HL-60 (cell line): ENCODE measurements at regions not wholly inside any gene's neighbourhood (a gene's known extent, or its start where the extent isn't known, plus 50 kb on each side); places are given as distances from the start of the nearest gene placed in this dataset.

ENCODE experiments used
- DNase-seq, 2 experiments: peaks; one replicate each; pipeline ENCODE4 v3.0.0-alpha.2; 2010 to 2020; ENCODE audit warnings: low read depth in 1 of 2, low spot score in 1 of 2
- H3K27ac ChIP-seq: fragments of 250-450 bp; sonication (Bioruptor Pico); replicated peaks from 2 replicates; pipeline ENCODE4 v1.5.1; 2020; ENCODE audit warnings: mild to moderate bottlenecking, moderate library complexity
- H3K27me3 ChIP-seq: fragments of 250-450 bp; sonication (Bioruptor Pico); 2 replicates; pipeline ENCODE4 v1.5.1; 2021; ENCODE audit warnings: mild to moderate bottlenecking, moderate library complexity; ENCODE audit not compliant: insufficient read depth, poor library complexity, severe bottlenecking
- H3K4me3 ChIP-seq: replicated peaks from 2 replicates; pipeline ENCODE4 v1.5.1; 2011; ENCODE audit warnings: mild to moderate bottlenecking, control low read depth, low read length; ENCODE audit not compliant: insufficient read depth
- GABPA ChIP-seq: IDR thresholded peaks from 2 replicates; pipeline ENCODE4 v1.6.1; 2012; ENCODE audit warnings: low read depth
- POLR2AphosphoS5 ChIP-seq: IDR thresholded peaks from 2 replicates; pipeline ENCODE4 v1.6.1; 2012; ENCODE audit warnings: low read depth
- REST ChIP-seq: IDR thresholded peaks from 2 replicates; pipeline ENCODE4 v1.6.1; 2012; ENCODE audit warnings: low read depth; ENCODE audit not compliant: insufficient replicate concordance
- SPI1 ChIP-seq: IDR thresholded peaks from 2 replicates; pipeline ENCODE4 v1.6.1; 2012; ENCODE audit warnings: low read depth, mild to moderate bottlenecking, borderline replicate concordance
- TF ChIP-seq, protein P1 (sequence below): IDR thresholded peaks from one replicate; pipeline ENCODE4 v1.5.1; 2011; ENCODE audit warnings: low read length, control low read depth, inconsistent platforms; ENCODE audit not compliant: insufficient read depth

- DNase-seq, result peak; percentile 56 to 82
- Histone ChIP-seq H3K27ac (no peak overlapping the region), H3K4me3 (no peak overlapping the region), H3K27me3 (peaks cover 2% of the 10 kb centered on the region)
- TF ChIP-seq GABPA (no peak), REST (no peak), SPI1 (no peak), POLR2AphosphoS5 (no peak)
- TF ChIP-seq, protein P1, sequence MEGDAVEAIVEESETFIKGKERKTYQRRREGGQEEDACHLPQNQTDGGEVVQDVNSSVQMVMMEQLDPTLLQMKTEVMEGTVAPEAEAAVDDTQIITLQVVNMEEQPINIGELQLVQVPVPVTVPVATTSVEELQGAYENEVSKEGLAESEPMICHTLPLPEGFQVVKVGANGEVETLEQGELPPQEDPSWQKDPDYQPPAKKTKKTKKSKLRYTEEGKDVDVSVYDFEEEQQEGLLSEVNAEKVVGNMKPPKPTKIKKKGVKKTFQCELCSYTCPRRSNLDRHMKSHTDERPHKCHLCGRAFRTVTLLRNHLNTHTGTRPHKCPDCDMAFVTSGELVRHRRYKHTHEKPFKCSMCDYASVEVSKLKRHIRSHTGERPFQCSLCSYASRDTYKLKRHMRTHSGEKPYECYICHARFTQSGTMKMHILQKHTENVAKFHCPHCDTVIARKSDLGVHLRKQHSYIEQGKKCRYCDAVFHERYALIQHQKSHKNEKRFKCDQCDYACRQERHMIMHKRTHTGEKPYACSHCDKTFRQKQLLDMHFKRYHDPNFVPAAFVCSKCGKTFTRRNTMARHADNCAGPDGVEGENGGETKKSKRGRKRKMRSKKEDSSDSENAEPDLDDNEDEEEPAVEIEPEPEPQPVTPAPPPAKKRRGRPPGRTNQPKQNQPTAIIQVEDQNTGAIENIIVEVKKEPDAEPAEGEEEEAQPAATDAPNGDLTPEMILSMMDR, result no peak
Measured at GRCh38 chr22:27150544-27150941, 493.2 kb downstream of the MIAT start.

GRCh38 chr22:27151407-27151806 is 494.0 kb downstream of the MIAT start:
- no peak overlapping the region for H3K27ac ChIP-seq
- H3K4me3 ChIP-seq, result no peak overlapping the region
- DNase-seq, result no peak

DNA sequence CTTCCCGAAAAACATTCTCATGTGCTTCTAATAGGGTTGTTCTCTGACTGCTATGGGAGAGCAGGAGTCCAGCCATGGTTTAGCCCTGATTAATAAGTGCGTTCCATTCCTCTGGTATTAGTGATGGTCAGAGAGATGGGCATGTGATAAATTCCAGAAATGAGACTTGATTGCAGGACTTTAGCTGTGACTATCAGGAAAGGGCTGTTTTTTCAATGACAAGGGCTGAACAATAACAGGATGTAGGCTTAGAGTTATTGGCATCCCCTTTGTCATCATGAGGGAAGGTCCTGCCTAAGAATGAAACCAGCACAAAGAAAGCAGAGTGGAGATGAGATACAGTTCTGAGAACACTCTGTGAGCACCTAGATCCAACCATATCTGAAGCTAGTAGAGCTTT is 494.6 kb downstream of the MIAT start:
- peaks cover 2% of the 10 kb centered on the region for H3K27me3 ChIP-seq
- TF ChIP-seq SPI1 (no peak), REST (no peak), POLR2AphosphoS5 (no peak), GABPA (no peak)
- TF ChIP-seq, protein P1, result no peak

More at GRCh38 chr22:27151407-27151806, 494.0 kb downstream of the MIAT start:
- H3K27me3 ChIP-seq, result peaks cover 2% of the 10 kb centered on the region
- TF ChIP-seq POLR2AphosphoS5, result no peak
- no peak for TF ChIP-seq GABPA
- TF ChIP-seq SPI1, result no peak
- TF ChIP-seq, protein P1, result no peak
- TF ChIP-seq REST, result no peak

More for the DNA sequence above, 494.6 kb downstream of the MIAT start:
- DNase-seq, result no peak
- no peak overlapping the region for H3K27ac ChIP-seq
- H3K4me3 ChIP-seq, result no peak overlapping the region
